ENCODE measurements at regions not wholly inside any gene's neighbourhood (a gene's known extent, or its start where the extent isn't known, plus 50 kb on each side); places are given as distances from the start of the nearest gene placed in this dataset.
"Not testable (repeated sequence)": the region's sequence is repeated elsewhere in the genome, so short reads cannot be mapped to it uniquely, and the experiment has no call there.

- DNase-seq (ENCODE audit: low spot score) = peak; percentile 5
Measured at GRCh38 chr9:25261445-25261844, 416.8 kb downstream of the TUSC1 start.

- no peak for DNase-seq (ENCODE audit: low spot score)
Measured at GRCh38 chr9:25260046-25260445, 418.2 kb downstream of the TUSC1 start.

DNA sequence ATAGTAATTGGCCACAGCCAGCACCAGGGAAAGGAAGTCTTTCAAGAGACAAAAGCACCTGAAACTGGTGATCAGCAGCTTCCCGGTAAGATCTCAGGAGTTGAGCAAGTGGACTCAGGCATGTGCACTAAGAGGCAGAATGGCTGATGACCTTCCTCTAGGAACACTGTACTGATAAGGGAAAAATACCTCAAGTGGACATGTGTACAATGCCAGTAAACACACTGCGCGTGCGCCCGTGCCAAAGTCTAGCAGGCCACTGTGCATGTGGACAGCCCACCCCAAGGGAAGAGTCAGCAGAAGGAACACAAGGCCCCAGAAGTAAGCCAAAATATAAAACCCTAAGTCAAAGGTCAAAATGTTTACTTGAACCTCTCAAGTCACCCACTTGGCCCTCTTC, 423.0 kb downstream of the TUSC1 start:
- no peak for DNase-seq (ENCODE audit: low spot score)

DNA sequence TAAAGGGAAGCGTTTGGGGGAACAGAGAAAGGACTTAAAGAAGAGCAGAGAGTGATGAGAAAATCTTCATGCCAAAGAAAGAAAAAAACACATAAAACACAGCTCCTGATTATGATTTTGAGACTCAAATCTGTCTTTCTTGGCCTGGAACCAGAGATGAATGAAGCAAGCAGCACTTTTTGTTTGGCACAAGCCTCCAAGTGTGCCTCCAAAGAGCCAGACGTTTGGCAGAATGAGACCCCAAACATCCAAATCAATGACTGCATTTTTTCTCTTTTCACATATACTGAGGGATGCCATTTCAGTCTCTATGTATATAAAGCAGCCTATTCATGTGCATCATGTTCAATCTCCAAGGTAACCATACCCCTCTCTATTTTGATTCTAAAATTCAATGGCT, 424.2 kb downstream of the TUSC1 start:
- DNase-seq (ENCODE audit: low spot score) = no peak

DNA sequence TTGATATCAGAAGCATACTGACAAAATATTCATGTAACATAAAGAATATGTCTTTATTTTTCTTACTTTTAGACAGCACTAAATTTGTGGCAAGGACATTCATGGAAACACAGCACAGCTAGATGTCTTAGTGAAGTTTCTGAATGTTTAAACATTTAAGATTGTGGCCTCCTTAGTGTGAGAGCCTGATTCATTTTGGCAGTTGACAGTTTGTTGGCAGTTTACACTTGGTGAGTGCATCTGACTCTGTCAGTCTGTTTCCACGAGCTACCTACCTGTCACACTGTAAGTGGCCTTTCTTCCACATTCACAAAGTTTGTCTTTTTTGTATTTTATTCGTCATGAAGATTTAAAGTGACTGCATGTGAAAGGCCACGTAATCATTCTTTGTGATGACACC, 436.8 kb downstream of the TUSC1 start:
- no peak for DNase-seq (ENCODE audit: low spot score)

- DNase-seq (ENCODE audit: low spot score) = no peak
Measured at GRCh38 chr9:25226901-25227686, 451.1 kb downstream of the TUSC1 start.

- DNase-seq (ENCODE audit: low spot score) = no peak
Measured at GRCh38 chr9:25225938-25226760, 452.1 kb downstream of the TUSC1 start.

DNA sequence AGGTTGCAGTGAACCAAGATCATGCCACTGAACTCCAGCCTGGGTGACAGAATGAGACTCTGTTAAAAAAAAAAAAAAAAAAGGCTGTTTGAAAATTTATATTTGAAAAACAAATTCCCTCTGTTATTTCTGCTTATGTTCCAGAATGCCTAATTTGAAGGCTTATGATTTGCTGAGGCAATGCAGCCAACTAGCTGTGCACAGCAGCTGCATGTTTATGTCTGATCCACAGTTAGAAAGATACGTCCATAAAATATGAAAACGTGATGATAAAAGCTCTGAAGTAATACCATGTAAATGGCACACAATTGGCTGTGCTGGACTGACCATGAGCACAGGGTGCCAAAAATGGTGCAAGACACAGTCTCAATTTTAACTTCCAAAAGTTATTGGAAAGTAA, 453.2 kb downstream of the TUSC1 start:
- no peak for DNase-seq (ENCODE audit: low spot score)

- peak; percentile 2 for DNase-seq (ENCODE audit: low spot score)
Measured at GRCh38 chr9:25224309-25224708, 453.9 kb downstream of the TUSC1 start.

- no peak for DNase-seq (ENCODE audit: low spot score)
Measured at GRCh38 chr9:25212361-25212760, 465.9 kb downstream of the TUSC1 start.

- no peak for DNase-seq (ENCODE audit: low spot score)
Measured at GRCh38 chr9:25207402-25208195, 470.6 kb downstream of the TUSC1 start.

- no peak for DNase-seq (ENCODE audit: low spot score)
Measured at GRCh38 chr9:25206027-25206426, 472.2 kb downstream of the TUSC1 start.

DNA sequence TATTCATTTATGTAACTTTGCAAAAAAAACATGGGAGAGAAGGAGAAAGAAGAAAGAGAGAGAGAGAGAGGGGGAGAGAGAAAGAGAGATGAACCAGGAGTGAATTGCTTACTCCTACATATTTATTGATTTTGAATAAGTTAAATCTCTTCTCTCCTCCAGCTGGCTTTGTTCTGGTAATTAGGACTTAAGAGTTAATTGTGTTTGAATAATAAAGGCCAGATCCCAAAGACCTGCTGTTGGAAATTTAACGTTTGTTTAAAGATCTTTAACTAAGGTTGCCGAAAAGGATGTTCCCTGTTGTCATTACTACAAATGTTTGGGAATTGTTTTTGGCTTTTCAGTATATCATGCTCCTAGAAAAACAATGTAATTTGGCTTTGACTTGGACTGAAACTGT, 473.0 kb downstream of the TUSC1 start:
- DNase-seq (ENCODE audit: low spot score) = no peak

GRCh38 chr9:25177858-25178257, 500.4 kb downstream of the TUSC1 start:
- no peak for DNase-seq (ENCODE audit: low spot score)

- DNase-seq (ENCODE audit: low spot score) = no peak
Measured at GRCh38 chr9:25129537-25129936, 548.7 kb downstream of the TUSC1 start.

GRCh38 chr9:25121811-25122210, 556.4 kb downstream of the TUSC1 start:
- no peak for DNase-seq (ENCODE audit: low spot score)

DNA sequence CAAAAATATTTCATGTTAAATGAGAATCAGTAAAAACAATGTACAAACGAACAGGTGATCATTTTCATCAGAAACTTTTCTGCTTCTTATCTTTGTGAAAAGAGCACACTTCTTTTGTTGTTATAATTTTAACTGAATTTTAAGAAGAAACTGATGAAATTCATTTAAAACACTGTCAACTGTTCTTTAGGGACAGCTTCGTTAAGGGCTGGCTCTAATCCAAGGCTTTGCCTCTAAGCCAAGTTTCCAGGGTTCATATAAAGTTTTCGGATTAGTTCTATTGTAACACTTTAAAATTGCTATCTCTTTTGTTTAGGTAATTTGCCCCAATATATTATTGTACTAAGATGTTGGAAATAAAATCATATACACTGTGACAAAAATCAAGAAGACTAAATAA, 559.2 kb downstream of the TUSC1 start:
- no peak for DNase-seq (ENCODE audit: low spot score)

- DNase-seq (ENCODE audit: low spot score) = no peak
Measured at GRCh38 chr9:25117791-25118190, 560.5 kb downstream of the TUSC1 start.

DNA sequence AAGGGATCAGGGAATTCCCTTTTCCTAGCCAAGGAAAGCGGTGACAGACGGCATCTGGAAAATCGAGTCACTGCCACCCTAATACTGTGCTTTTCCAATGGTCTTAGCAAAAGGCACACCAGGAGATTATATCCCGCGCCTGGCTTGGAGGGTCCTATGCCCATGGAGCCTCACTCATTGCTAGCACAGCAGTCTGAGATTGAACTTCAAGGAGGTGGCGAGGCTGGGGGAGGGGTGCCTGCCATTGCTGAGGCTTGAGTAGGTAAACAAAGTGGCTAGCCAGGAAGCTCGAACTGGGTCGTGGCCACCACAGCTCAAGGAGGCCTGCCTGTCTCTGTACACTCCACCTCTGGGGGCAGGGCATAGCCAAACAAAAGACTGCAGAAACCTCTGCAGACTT, 556.5 kb upstream of the IZUMO3 start:
- DNase-seq (ENCODE audit: low spot score) = not testable (repeated sequence)

- DNase-seq (ENCODE audit: low spot score) = no peak
Measured at GRCh38 chr9:25094518-25094917, 548.8 kb upstream of the IZUMO3 start.

DNA sequence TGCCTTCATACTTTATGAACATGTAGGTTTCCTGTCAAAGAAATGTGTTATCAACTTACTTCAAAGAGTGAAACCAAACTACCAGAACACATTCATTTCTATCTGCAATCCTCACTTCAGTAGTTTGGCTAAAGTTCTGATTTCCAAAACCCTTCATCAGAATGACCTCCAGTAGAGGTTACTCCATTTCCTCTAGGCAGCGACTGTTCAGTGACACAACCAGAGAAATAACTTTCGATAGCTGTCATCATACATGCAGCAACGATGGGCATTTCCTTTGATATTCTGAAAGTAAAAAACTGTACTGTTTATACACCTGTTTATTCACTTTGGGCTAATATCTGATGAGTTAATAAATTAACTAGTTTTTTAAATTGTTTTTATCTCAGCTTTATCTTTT, 532.5 kb upstream of the IZUMO3 start:
- DNase-seq (ENCODE audit: low spot score) = no peak

GRCh38 chr9:25048098-25048724, 502.5 kb upstream of the IZUMO3 start:
- DNase-seq (ENCODE audit: low spot score) = no peak

Measured in NAMALWA (cell line).